GM18868 (cell line): ENCODE measurements at regions not wholly inside any gene's neighbourhood (a gene's known extent, or its start where the extent isn't known, plus 50 kb on each side); places are given as distances from the start of the nearest gene placed in this dataset.
A peak's percentile ranks its signal among the peaks of the same experiment; 100 is the strongest.

Experiments used
- ATAC-seq: cut with Tn5 transposase; IDR thresholded peaks from one replicate; pipeline ENCODE4 v1.9.1; 2021; ENCODE audit warnings: mild to moderate bottlenecking, moderate library complexity; ENCODE audit not compliant: unreplicated experiment

- no peak for ATAC-seq
Observed at GRCh38 chr10:3631701-3632330, 153.2 kb downstream of the KLF6 start.

GRCh38 chr10:3631291-3631690, 153.7 kb downstream of the KLF6 start:
- no peak for ATAC-seq

GRCh38 chr10:3625959-3626751, 158.9 kb downstream of the KLF6 start:
- peak; percentile 66 for ATAC-seq

- no peak for ATAC-seq
Observed at GRCh38 chr10:3624367-3624766, 160.6 kb downstream of the KLF6 start.

GRCh38 chr10:3623746-3624145, 161.3 kb downstream of the KLF6 start:
- peak; percentile 46 for ATAC-seq

GRCh38 chr10:3622845-3623621, 162.0 kb downstream of the KLF6 start:
- ATAC-seq = no peak

- no peak for ATAC-seq
Observed at GRCh38 chr10:3622427-3622826, 162.6 kb downstream of the KLF6 start.

- no peak for ATAC-seq
Observed at GRCh38 chr10:3620818-3621217, 164.2 kb downstream of the KLF6 start.

GRCh38 chr10:3619241-3619640, 165.8 kb downstream of the KLF6 start:
- ATAC-seq = no peak

GRCh38 chr10:3616880-3617279, 168.1 kb downstream of the KLF6 start:
- ATAC-seq = no peak

- no peak for ATAC-seq
Observed at GRCh38 chr10:3613318-3613717, 171.7 kb downstream of the KLF6 start.

- ATAC-seq = no peak
Observed at GRCh38 chr10:3612183-3613001, 172.6 kb downstream of the KLF6 start.

GRCh38 chr10:3606309-3606708, 178.7 kb downstream of the KLF6 start:
- ATAC-seq = no peak

- ATAC-seq = no peak
Observed at GRCh38 chr10:3605882-3606281, 179.1 kb downstream of the KLF6 start.

- no peak for ATAC-seq
Observed at GRCh38 chr10:3595736-3596135, 189.3 kb downstream of the KLF6 start.

- ATAC-seq = no peak
Observed at GRCh38 chr10:3593611-3594010, 191.4 kb downstream of the KLF6 start.

- no peak for ATAC-seq
Observed at GRCh38 chr10:3592424-3592823, 192.6 kb downstream of the KLF6 start.

- ATAC-seq = no peak
Observed at GRCh38 chr10:3588816-3589215, 196.2 kb downstream of the KLF6 start.

GRCh38 chr10:3588346-3588745, 196.7 kb downstream of the KLF6 start:
- no peak for ATAC-seq

- no peak for ATAC-seq
Observed at GRCh38 chr10:3584926-3585784, 199.9 kb downstream of the KLF6 start.
